Vagina (tissue), 2 donors: ENCODE measurements at regions not wholly inside any gene's neighbourhood (a gene's known extent, or its start where the extent isn't known, plus 50 kb on each side); places are given as distances from the start of the nearest gene placed in this dataset.

Experiments used
- DNase-seq, 2 donors: peaks; one replicate each; pipeline ENCODE4 v3.0.0-alpha.2; 2017; ENCODE audit errors: extremely low spot score in 2 of 2
- H3K27ac ChIP-seq: fragments of 200-600 bp; sonication (generic); one replicate; pipeline ENCODE4 v1.5.1; 2019
- H3K27me3 ChIP-seq: fragments of 200-600 bp; sonication (generic); one replicate; pipeline ENCODE4 v1.5.1; 2019
- H3K36me3 ChIP-seq, 2 donors: fragments of 200-600 bp; sonication (generic); one replicate each; pipeline ENCODE4 v1.5.1; 2017 to 2019
- H3K4me1 ChIP-seq: fragments of 200-600 bp; sonication (generic); one replicate; pipeline ENCODE4 v1.5.1; 2019
- H3K4me3 ChIP-seq, 2 donors: fragments of 200-600 bp; sonication (generic); 1 replicate in 1 of 2; 2 replicates in 1 of 2; pipeline ENCODE4 v1.5.1; 2016 to 2019
- H3K9me3 ChIP-seq: fragments of 200-600 bp; sonication (generic); one replicate; pipeline ENCODE4 v1.5.1; 2019
- POLR2A ChIP-seq, 2 donors: fragments of 450-650 bp; IDR thresholded peaks; one replicate each; pipeline ENCODE4 v1.6.1; 2017; ENCODE audit warnings: antibody characterized with exemption in 2 of 2, mild to moderate bottlenecking in 2 of 2, moderate library complexity in 2 of 2
- POLR2AphosphoS5 ChIP-seq, 2 donors: sonication (generic); formaldehyde crosslinking; IDR thresholded peaks; one replicate each; pipeline ENCODE4 v1.9.0; 2017; ENCODE audit warnings: antibody characterized with exemption in 2 of 2, mild to moderate bottlenecking in 2 of 2, low read depth in 1 of 2; ENCODE audit not compliant: insufficient read depth in 1 of 2
- intact Hi-C: fragments of 100-400 bp; cut with DNase I; formaldehyde crosslinking; loops from one replicate; pipeline ENCODE4 v1.15.1; 2023
- TF ChIP-seq, protein P1 (sequence below), 3 experiments: fragments of 450-650 bp in 2 of 3; fragments of 200-600 bp in 1 of 3; sonication (generic) in 1 of 3; IDR thresholded peaks; one replicate each; pipeline ENCODE4 v1.5.1; 2017 to 2019; ENCODE audit warnings: antibody characterized with exemption in 3 of 3, mild to moderate bottlenecking in 2 of 3, moderate library complexity in 2 of 3

DNA sequence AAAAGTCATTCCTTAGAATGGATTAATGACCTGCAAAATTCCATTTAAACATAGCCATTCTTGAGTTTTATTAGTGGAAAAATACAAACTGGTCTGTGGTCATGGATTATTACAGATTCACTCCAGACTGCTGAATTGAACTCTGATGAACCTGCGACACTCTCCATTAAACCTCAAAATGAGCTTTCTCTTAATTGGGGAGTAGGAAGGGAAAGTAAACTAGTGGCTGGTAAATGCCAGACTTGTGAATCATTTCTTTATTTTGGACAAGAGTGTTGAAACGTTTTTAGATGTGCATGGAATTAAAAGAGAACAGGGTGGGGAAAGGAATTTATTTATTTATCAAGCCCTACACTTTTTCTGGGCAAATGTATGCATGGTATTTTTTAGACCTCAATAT lies 321.2 kb upstream of the FANCL start:
- TF ChIP-seq POLR2AphosphoS5 (IDR thresholded peaks at IDR 0.05; ENCODE audit: insufficient read depth in 1 of 2, low read depth in 1 of 2) (no peak), POLR2A (IDR thresholded peaks at IDR 0.05) (no peak)
- TF ChIP-seq, protein P1, sequence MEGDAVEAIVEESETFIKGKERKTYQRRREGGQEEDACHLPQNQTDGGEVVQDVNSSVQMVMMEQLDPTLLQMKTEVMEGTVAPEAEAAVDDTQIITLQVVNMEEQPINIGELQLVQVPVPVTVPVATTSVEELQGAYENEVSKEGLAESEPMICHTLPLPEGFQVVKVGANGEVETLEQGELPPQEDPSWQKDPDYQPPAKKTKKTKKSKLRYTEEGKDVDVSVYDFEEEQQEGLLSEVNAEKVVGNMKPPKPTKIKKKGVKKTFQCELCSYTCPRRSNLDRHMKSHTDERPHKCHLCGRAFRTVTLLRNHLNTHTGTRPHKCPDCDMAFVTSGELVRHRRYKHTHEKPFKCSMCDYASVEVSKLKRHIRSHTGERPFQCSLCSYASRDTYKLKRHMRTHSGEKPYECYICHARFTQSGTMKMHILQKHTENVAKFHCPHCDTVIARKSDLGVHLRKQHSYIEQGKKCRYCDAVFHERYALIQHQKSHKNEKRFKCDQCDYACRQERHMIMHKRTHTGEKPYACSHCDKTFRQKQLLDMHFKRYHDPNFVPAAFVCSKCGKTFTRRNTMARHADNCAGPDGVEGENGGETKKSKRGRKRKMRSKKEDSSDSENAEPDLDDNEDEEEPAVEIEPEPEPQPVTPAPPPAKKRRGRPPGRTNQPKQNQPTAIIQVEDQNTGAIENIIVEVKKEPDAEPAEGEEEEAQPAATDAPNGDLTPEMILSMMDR (IDR thresholded peaks at IDR 0.05), result no peak
- intact Hi-C loops, result no loop called here
- Histone ChIP-seq H3K27ac (no peak overlapping the region), H3K4me3 (no peak overlapping the region), H3K27me3 (no peaks in the 10 kb centered on the region), H3K9me3 (no peaks in the 10 kb centered on the region), H3K4me1 (no peaks in the 10 kb centered on the region), H3K36me3 (no peaks in the 10 kb centered on the region)
- DNase-seq, result no peak

DNA sequence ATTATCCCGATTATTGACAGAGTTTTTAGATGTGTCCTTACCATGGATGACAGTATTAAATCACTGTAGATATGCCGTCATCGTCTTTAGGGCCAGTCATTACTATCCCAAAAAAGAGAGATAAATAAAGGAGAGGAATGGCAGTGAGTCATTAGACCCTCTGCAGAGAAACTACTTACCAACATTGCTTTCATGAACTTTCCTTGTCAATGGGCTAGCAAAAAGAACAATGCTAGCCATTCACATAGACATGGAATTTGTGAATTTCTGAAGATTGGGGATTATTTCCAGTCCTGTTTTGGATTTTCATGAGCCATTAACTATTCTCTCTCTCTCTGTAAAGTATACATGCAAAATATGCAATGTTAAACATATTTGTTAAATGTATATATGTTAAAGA lies 319.4 kb upstream of the FANCL start:
- no peaks in the 10 kb centered on the region for H3K4me1 ChIP-seq
- no peaks in the 10 kb centered on the region for H3K27me3 ChIP-seq
- no peaks in the 10 kb centered on the region for H3K9me3 ChIP-seq
- intact Hi-C loops, result no loop called here
- no peak overlapping the region for H3K4me3 ChIP-seq
- no peak for DNase-seq
- TF ChIP-seq, protein P1 (IDR thresholded peaks at IDR 0.05), result no peak
- TF ChIP-seq POLR2AphosphoS5 (IDR thresholded peaks at IDR 0.05; ENCODE audit: insufficient read depth in 1 of 2, low read depth in 1 of 2), result no peak
- TF ChIP-seq POLR2A (IDR thresholded peaks at IDR 0.05), result no peak
- no peaks in the 10 kb centered on the region for H3K36me3 ChIP-seq
- no peak overlapping the region for H3K27ac ChIP-seq

DNA sequence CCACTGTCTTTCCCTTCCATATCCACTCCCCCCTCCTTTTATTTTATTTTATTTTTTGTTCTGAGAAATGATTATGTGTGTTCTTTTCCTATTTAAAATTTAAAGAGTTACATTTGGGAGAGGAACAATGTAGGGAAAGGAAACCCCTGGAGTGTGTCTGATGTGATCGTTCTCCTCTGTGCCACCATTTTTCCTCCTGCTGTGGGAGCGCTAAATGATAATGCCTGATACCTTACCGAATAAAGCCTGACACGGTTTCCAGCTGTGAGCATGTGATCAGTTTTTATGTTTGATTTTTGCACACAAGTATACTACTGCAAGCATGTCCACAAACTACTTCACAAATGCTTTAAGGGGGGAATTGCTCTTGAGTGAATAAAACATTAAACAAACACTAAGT lies 317.8 kb upstream of the FANCL start:
- no peaks in the 10 kb centered on the region for H3K4me1 ChIP-seq
- H3K4me3 ChIP-seq, result no peak overlapping the region
- H3K27me3 ChIP-seq, result no peaks in the 10 kb centered on the region
- no peak overlapping the region for H3K27ac ChIP-seq
- no peak for TF ChIP-seq POLR2AphosphoS5 (IDR thresholded peaks at IDR 0.05; ENCODE audit: insufficient read depth in 1 of 2, low read depth in 1 of 2)
- TF ChIP-seq, protein P1 (IDR thresholded peaks at IDR 0.05), result no peak
- TF ChIP-seq POLR2A (IDR thresholded peaks at IDR 0.05), result no peak
- intact Hi-C loops, result no loop called here
- no peaks in the 10 kb centered on the region for H3K9me3 ChIP-seq
- no peak for DNase-seq
- H3K36me3 ChIP-seq, result no peaks in the 10 kb centered on the region

DNA sequence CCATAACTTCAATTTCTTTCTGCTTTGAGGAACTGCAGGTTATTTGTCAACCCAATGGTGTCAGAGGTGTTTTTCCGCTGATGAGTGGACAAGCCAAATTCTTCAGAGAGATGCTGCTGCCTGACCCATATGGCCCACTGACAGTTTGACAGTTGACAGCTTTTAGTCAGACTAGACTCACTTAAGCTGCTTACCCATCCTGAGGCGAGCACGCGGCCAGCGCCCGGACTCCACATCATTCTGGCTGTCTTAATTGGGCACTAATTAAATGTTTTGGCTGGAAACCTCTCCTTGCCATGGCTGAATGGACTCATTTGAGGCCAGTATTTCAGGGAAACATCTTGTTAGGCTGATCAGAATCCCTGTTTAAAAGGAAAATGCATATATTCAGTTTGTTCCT lies 316.1 kb upstream of the FANCL start:
- Histone ChIP-seq H3K27me3 (no peaks in the 10 kb centered on the region), H3K27ac (no peak overlapping the region), H3K4me3 (no peak overlapping the region), H3K36me3 (no peaks in the 10 kb centered on the region), H3K4me1 (no peaks in the 10 kb centered on the region), H3K9me3 (no peaks in the 10 kb centered on the region)
- no peak for TF ChIP-seq POLR2AphosphoS5 (IDR thresholded peaks at IDR 0.05; ENCODE audit: insufficient read depth in 1 of 2, low read depth in 1 of 2)
- TF ChIP-seq, protein P1 (IDR thresholded peaks at IDR 0.05), result no peak
- no peak for TF ChIP-seq POLR2A (IDR thresholded peaks at IDR 0.05)
- intact Hi-C loops, result no loop called here
- DNase-seq, result no peak

DNA sequence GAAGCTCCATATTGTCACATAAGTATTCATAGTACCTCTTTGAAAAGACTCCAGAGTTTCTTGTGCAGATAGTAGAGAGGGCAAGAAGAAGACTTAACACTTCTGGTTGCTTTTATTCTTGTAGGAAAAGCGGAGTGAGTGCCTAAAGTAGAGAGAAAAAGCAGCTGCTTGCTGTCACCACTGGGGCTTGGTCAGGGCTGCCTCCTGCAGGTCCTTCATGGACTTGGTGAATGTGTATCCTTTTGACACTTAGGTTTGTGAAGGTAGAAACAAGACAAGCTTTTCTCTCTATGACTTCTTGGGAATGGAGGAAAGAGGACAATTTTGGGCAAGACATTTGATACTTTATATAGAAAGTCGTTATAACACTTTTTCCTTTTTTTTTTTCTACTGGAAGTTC lies 312.8 kb upstream of the FANCL start:
- TF ChIP-seq, protein P1 (IDR thresholded peaks at IDR 0.05), result no peak
- no peak for TF ChIP-seq POLR2AphosphoS5 (IDR thresholded peaks at IDR 0.05; ENCODE audit: insufficient read depth in 1 of 2, low read depth in 1 of 2)
- no peak for TF ChIP-seq POLR2A (IDR thresholded peaks at IDR 0.05)
- no peak overlapping the region for H3K4me3 ChIP-seq
- no peak for DNase-seq
- intact Hi-C loops, result no loop called here
- no peaks in the 10 kb centered on the region for H3K4me1 ChIP-seq
- no peak overlapping the region for H3K27ac ChIP-seq
- H3K27me3 ChIP-seq, result no peaks in the 10 kb centered on the region
- no peaks in the 10 kb centered on the region for H3K9me3 ChIP-seq
- no peaks in the 10 kb centered on the region for H3K36me3 ChIP-seq
